GM12865 (cell line): ENCODE measurements at regions not wholly inside any gene's neighbourhood (a gene's known extent, or its start where the extent isn't known, plus 50 kb on each side); places are given as distances from the start of the nearest gene placed in this dataset.

ENCODE experiments used
- DNase-seq: peaks from one replicate; pipeline ENCODE4 v3.0.0; 2010; ENCODE audit warnings: low read depth
- H3K4me3 ChIP-seq: 2 replicates; pipeline ENCODE4 v1.5.1; 2011; ENCODE audit warnings: mild to moderate bottlenecking, low read depth, low read length, control low read depth
- CTCF ChIP-seq: IDR thresholded peaks from 2 replicates; pipeline ENCODE4 v1.5.1; 2011; ENCODE audit warnings: low read length, control low read depth, low read depth, inconsistent platforms; ENCODE audit not compliant: insufficient read depth; ENCODE audit errors: missing control alignments

GRCh38 chr5:38636626-38637025 lies 80.2 kb upstream of the LIFR start:
- no peak for DNase-seq
- TF ChIP-seq CTCF = no peak
- no peak overlapping the region for H3K4me3 ChIP-seq

GRCh38 chr5:38638656-38639055 lies 82.2 kb upstream of the LIFR start:
- DNase-seq = no peak
- no peak overlapping the region for H3K4me3 ChIP-seq
- no peak for TF ChIP-seq CTCF

DNA sequence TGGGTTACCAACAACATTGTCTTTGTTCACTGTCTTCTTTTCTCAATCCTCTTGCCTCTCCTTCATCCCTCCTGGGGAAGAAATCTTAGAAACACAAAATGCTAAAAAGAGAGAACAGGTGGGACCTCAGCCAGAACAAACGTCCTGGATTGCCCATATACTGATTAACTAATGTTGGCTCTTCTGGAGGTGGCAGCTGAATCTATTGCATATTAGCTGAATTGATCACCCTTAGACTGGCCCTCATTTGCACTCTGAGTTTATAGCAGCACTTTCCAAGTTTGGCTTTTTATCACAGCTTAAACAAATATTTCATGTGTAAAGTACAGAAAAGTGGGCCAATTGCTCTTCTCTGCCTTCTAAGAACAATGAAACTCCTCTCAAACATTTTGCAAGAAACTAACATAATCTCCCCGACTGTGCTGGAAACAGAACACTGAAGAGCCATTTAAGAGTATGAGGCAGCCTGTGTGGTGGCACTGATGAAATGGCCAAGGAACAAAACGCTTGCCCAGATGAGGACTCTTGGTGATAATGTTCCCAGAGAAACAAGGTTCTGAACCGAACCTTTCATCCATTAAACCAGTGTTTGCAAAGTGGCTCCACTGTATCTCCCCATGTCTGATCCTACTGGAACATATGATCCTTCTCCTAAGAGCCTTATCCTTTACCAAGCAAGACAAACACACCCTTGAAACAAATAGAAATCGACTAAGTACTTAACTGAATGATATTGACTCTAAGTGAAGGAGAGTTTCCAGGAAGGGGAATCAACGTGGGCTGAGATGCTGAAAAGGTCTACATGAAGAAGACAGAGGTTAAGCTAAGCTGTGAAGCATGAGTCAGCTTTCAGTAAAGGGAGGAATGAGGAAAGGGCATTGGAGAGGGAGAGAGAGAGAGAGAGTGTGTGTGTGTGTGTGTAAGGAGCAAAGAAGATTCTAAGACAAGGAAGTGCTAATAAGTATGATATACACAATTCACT lies 83.2 kb upstream of the LIFR start:
- TF ChIP-seq CTCF = no peak
- no peak for DNase-seq
- H3K4me3 ChIP-seq = no peak overlapping the region

DNA sequence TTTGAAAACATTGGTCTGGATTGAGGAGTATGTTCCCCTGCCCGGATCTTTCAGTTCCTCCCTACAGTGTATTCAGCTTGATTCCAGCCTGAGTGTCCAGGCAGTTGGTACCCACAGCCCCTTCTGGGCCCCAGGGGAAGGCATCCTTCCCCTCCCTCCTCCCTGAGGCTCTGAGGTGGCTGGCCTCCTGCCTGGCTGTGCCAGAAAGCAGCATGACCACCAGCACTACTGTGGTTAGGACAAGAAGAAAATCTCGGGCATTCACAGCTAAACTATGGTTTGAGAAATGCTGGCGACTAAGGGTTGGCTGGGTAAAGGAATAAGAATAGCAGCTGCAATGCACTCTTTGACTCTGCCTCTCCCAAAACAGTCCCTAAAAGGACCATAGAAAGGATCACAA lies 84.6 kb upstream of the LIFR start:
- DNase-seq = no peak
- TF ChIP-seq CTCF = no peak
- H3K4me3 ChIP-seq = no peak overlapping the region

GRCh38 chr5:38642189-38642911 lies 85.9 kb upstream of the LIFR start:
- H3K4me3 ChIP-seq = no peak overlapping the region
- no peak for TF ChIP-seq CTCF
- DNase-seq = no peak

DNA sequence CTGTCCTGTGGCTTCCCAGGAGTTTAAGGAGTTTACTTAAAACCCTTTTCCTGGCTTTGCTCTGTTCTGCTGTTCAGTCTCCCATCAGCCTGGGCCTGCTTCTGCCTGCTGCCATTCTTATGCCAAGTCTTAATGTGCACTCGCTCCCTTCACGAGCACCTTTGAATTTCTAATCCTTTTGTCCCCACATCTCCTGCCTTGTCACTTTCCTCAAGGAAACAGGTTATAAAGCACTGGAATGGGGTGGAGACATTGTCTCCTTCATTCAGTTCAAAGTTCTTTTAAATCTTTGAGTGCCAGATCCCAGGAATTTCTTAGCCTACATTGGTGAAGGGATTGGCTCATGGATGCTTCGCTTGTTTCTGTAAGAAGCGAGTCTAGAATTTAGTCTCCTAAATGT lies 87.2 kb upstream of the LIFR start:
- TF ChIP-seq CTCF = no peak
- DNase-seq = no peak

More for the DNA sequence above, 87.2 kb upstream of the LIFR start:
- no peak overlapping the region for H3K4me3 ChIP-seq
